GM23248 (cell line): ENCODE measurements at regions not wholly inside any gene's neighbourhood (a gene's known extent, or its start where the extent isn't known, plus 50 kb on each side); places are given as distances from the start of the nearest gene placed in this dataset.

Experiments
- DNase-seq: peaks from one replicate; pipeline ENCODE4 v3.0.0-alpha.2; 2015
- H2AFZ ChIP-seq: fragments of 200-600 bp; sonication (generic); 2 replicates; pipeline ENCODE4 v1.6.1; 2016; ENCODE audit warnings: antibody characterized with exemption
- H3F3A ChIP-seq: fragments of 200-600 bp; sonication (generic); 2 replicates; pipeline ENCODE4 v1.6.1; 2016; ENCODE audit warnings: mild to moderate bottlenecking, antibody characterized with exemption, mixed run types; ENCODE audit not compliant: insufficient read depth
- H3K27ac ChIP-seq: fragments of 200-600 bp; sonication (generic); 2 replicates; pipeline ENCODE4 v1.5.1; 2016; ENCODE audit warnings: mild to moderate bottlenecking
- H3K27me3 ChIP-seq: fragments of 200-600 bp; sonication (generic); replicated peaks from 2 replicates; pipeline ENCODE4 v1.6.1; 2016; ENCODE audit warnings: mild to moderate bottlenecking; ENCODE audit not compliant: insufficient read depth
- H3K36me3 ChIP-seq: fragments of 200-600 bp; sonication (generic); 2 replicates; pipeline ENCODE4 v1.6.1; 2016; ENCODE audit warnings: low read depth, mild to moderate bottlenecking
- H3K4me1 ChIP-seq: fragments of 200-600 bp; sonication (generic); 2 replicates; pipeline ENCODE4 v1.6.1; 2016; ENCODE audit warnings: mild to moderate bottlenecking; ENCODE audit not compliant: insufficient read depth
- H3K4me2 ChIP-seq: fragments of 200-600 bp; sonication (generic); one replicate; pipeline ENCODE4 v1.6.1; 2016; ENCODE audit warnings: mild to moderate bottlenecking; ENCODE audit not compliant: unreplicated experiment
- H3K4me3 ChIP-seq: fragments of 200-600 bp; sonication (generic); 2 replicates; pipeline ENCODE4 v1.5.1; 2016; ENCODE audit warnings: mild to moderate bottlenecking
- H3K79me2 ChIP-seq: fragments of 200-600 bp; sonication (generic); 2 replicates; pipeline ENCODE4 v1.6.1; 2016; ENCODE audit warnings: mild to moderate bottlenecking; ENCODE audit not compliant: insufficient read depth
- H3K9ac ChIP-seq: fragments of 200-600 bp; sonication (generic); 2 replicates; pipeline ENCODE4 v1.6.1; 2016; ENCODE audit warnings: mild to moderate bottlenecking
- H3K9me2 ChIP-seq: fragments of 200-600 bp; sonication (generic); 2 replicates; pipeline ENCODE4 v1.6.1; 2016; ENCODE audit warnings: mixed run types, mild to moderate bottlenecking, moderate library complexity; ENCODE audit not compliant: insufficient read depth
- H3K9me3 ChIP-seq: fragments of 200-600 bp; sonication (generic); one replicate; pipeline ENCODE4 v1.6.1; 2017; ENCODE audit warnings: low read depth
- H4K20me1 ChIP-seq: fragments of 200-600 bp; sonication (generic); 2 replicates; pipeline ENCODE4 v1.6.0; 2016; ENCODE audit not compliant: insufficient read depth
- EZH2 ChIP-seq: fragments of 200-600 bp; sonication (generic); IDR thresholded peaks from 2 replicates; pipeline ENCODE4 v1.6.1; 2018; ENCODE audit warnings: antibody characterized with exemption, mild to moderate bottlenecking; ENCODE audit not compliant: insufficient read depth, poor library complexity, severe bottlenecking
- EZH2phosphoT487 ChIP-seq: fragments of 200-600 bp; sonication (generic); IDR thresholded peaks from 2 replicates; pipeline ENCODE4 v1.6.1; 2018; ENCODE audit warnings: antibody characterized with exemption, moderate library complexity, mild to moderate bottlenecking, low read depth; ENCODE audit not compliant: insufficient read depth
- whole genome bisulfite sequencing, 2 experiments: methylation state at CpG; one replicate each; pipeline ENCODE4 v1.1.6; 2015 to 2017; ENCODE audit warnings: low lambda C conversion rate in 2 of 2, low coverage in 1 of 2; ENCODE audit errors: missing lambda C conversion rate in 2 of 2; 5-methylcytosine and 5-hydroxymethylcytosine counted together
- in situ Hi-C: fragments of 300-500 bp; cut with MboI; formaldehyde crosslinking; loops from 2 replicates; pipeline ENCODE4 v1.15.0; 2020

- Histone ChIP-seq H3F3A (no peaks in the 10 kb centered on the region), H2AFZ (no peak overlapping the region), H3K4me1 (no peaks in the 10 kb centered on the region), H3K4me3 (no peak overlapping the region), H3K36me3 (no peaks in the 10 kb centered on the region), H3K9me3 (no peaks in the 10 kb centered on the region), H3K79me2 (no peaks in the 10 kb centered on the region), H3K27me3 (0 out of 2 replicates have a peak, but pooled peaks cover 4% of the 10 kb centered on the region), H3K9me2 (no peaks in the 10 kb centered on the region), H3K4me2 (no peak overlapping the region), H3K27ac (no peak overlapping the region), H3K9ac (no peak overlapping the region), H4K20me1 (no peaks in the 10 kb centered on the region)
- in situ Hi-C loops, result no loop called here
- no peak for DNase-seq
- 48 to 49% methylated on average over 7 of the region's 7 CpGs for WGBS, 2 experiments
- TF ChIP-seq EZH2 (no peak), EZH2phosphoT487 (no peak)
Measured at GRCh38 chr2:239770246-239770639, 254.9 kb downstream of the NDUFA10 start.

- H3K4me1 ChIP-seq, result no peaks in the 10 kb centered on the region
- H3K9me3 ChIP-seq, result no peaks in the 10 kb centered on the region
- no peak for DNase-seq
- no peaks in the 10 kb centered on the region for H3K79me2 ChIP-seq
- no peak overlapping the region for H3K4me2 ChIP-seq
- 0 out of 2 replicates have a peak, but pooled peaks cover 1% of the 10 kb centered on the region for H3K27me3 ChIP-seq
- no peak overlapping the region for H2AFZ ChIP-seq
- TF ChIP-seq EZH2 (no peak), EZH2phosphoT487 (no peak)
- H3K9ac ChIP-seq, result no peak overlapping the region
- no peak overlapping the region for H3K27ac ChIP-seq
- no peaks in the 10 kb centered on the region for H3K9me2 ChIP-seq
- H3F3A ChIP-seq, result no peaks in the 10 kb centered on the region
- H4K20me1 ChIP-seq, result no peaks in the 10 kb centered on the region
- 62 to 68% methylated on average over 18 of the region's 18 CpGs for WGBS, 2 experiments
- in situ Hi-C loops, result no loop called here
- H3K36me3 ChIP-seq, result no peaks in the 10 kb centered on the region
- no peak overlapping the region for H3K4me3 ChIP-seq
Measured at GRCh38 chr2:239769554-239770245, 255.4 kb downstream of the NDUFA10 start.

DNA sequence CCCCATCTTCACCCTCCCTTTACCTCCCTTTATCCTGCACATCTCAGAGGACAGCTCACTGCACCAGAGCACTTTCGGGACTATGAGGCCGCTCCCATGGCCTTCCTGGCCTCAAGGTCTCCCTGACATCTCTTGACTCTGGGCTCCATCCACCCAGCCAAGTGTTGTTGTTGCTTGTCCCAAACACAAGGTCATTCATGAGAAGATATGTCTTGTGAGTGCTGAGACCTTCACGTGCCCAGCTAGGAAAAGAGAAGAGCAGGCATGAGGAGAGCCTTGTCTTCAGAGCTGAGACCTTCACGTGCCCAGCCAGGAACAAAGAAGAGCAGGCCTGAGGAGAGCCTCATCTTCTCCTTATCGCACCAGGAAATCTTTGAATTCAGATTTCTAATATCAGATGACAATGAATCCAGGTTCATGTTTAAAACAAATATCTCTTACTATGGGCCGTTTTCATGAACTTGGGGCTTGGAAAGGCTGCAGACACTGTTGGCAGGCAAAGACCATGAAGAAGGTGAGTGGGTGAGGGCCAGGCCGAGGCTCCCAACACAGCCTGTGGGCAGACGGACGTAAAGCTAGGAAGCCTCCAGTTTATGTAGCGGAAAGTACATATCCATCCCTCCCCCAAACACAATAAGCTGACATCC lies 256.1 kb downstream of the NDUFA10 start:
- no peaks in the 10 kb centered on the region for H3K27me3 ChIP-seq
- H3K9ac ChIP-seq, result no peak overlapping the region
- no peaks in the 10 kb centered on the region for H3K36me3 ChIP-seq
- 43 to 44% methylated on average over 10 of the region's 10 CpGs for WGBS, 2 experiments
- H3K4me2 ChIP-seq, result no peak overlapping the region
- in situ Hi-C loops, result no loop called here
- H4K20me1 ChIP-seq, result no peaks in the 10 kb centered on the region
- no peaks in the 10 kb centered on the region for H3K4me1 ChIP-seq
- H3K79me2 ChIP-seq, result no peaks in the 10 kb centered on the region
- H3K4me3 ChIP-seq, result no peak overlapping the region
- no peaks in the 10 kb centered on the region for H3K9me2 ChIP-seq
- H3K9me3 ChIP-seq, result no peaks in the 10 kb centered on the region
- H2AFZ ChIP-seq, result no peak overlapping the region
- no peaks in the 10 kb centered on the region for H3F3A ChIP-seq
- no peak for DNase-seq
- no peak for TF ChIP-seq EZH2
- no peak for TF ChIP-seq EZH2phosphoT487
- H3K27ac ChIP-seq, result no peak overlapping the region

DNA sequence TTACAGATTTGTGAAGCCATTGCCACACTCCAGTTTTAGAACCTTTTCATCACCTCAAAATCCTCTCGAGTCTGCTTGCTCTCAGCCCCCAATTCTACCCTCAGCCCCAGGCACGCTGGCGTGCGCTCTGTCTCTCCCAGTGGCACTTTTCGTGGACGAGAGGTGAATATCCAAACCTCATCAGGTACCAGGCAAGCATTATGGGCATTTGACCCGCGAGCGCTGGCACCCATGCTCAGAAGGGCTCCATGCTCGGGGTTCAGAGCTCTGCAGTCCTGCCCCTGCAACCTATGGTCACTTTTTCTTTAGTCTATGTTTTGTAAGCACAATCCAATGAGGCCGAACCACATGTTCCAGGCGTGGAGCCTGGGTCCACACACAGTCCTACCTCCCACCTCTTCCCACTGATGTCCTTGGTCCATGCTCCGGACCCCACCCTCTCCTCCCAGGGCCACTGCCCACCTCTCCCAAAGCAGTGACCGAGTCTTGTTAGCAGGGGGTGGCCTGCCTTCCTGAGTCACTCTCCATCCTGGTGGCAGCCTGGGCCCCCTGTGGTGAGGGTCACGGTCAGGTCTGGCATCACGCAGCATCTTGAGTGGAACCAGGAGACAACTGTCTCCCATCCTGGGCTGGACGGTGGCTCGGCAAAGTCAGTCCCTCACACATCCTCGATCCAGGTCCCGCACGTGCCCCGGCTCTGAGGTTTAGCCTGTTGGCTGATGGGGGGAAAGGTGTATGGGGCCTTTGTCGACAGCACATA lies 256.9 kb downstream of the NDUFA10 start:
- Histone ChIP-seq H3K79me2 (no peaks in the 10 kb centered on the region), H3K4me3 (no peak overlapping the region), H2AFZ (no peak overlapping the region), H3K9me2 (no peaks in the 10 kb centered on the region), H3K4me1 (no peaks in the 10 kb centered on the region), H3K9ac (no peak overlapping the region), H3K4me2 (no peak overlapping the region), H3K36me3 (no peaks in the 10 kb centered on the region), H3F3A (no peaks in the 10 kb centered on the region), H4K20me1 (no peaks in the 10 kb centered on the region), H3K9me3 (no peaks in the 10 kb centered on the region), H3K27me3 (no peaks in the 10 kb centered on the region), H3K27ac (no peak overlapping the region)
- TF ChIP-seq EZH2phosphoT487 (no peak), EZH2 (no peak)
- in situ Hi-C loops, result no loop called here
- DNase-seq, result no peak
- 60 to 71% methylated on average over 23 of the region's 23 CpGs for WGBS, 2 experiments
